Gastrocnemius medialis (tissue), 4 donors: ENCODE measurements at regions not wholly inside any gene's neighbourhood (a gene's known extent, or its start where the extent isn't known, plus 50 kb on each side); places are given as distances from the start of the nearest gene placed in this dataset.

ENCODE experiments used
- POLR2A ChIP-seq, 2 donors: fragments of 450-650 bp; IDR thresholded peaks; one replicate each; pipeline ENCODE4 v1.6.1; 2017; ENCODE audit warnings: antibody characterized with exemption in 2 of 2, mild to moderate bottlenecking in 2 of 2, moderate library complexity in 2 of 2
- TF ChIP-seq, protein P1 (sequence below), 5 experiments: fragments of 450-650 bp in 3 of 5; fragments of 200-600 bp in 2 of 5; sonication (generic) in 2 of 5; IDR thresholded peaks in 4 of 5; conservative IDR thresholded peaks in 1 of 5; 1 replicate in 4 of 5; 2 replicates in 1 of 5; pipeline ENCODE4 v1.5.1; 2016 to 2019; ENCODE audit warnings: antibody characterized with exemption in 5 of 5, mild to moderate bottlenecking in 3 of 5, moderate library complexity in 3 of 5

GRCh38 chr1:168894397-168894903 lies 165.4 kb upstream of the DPT start:
- TF ChIP-seq, protein P1, sequence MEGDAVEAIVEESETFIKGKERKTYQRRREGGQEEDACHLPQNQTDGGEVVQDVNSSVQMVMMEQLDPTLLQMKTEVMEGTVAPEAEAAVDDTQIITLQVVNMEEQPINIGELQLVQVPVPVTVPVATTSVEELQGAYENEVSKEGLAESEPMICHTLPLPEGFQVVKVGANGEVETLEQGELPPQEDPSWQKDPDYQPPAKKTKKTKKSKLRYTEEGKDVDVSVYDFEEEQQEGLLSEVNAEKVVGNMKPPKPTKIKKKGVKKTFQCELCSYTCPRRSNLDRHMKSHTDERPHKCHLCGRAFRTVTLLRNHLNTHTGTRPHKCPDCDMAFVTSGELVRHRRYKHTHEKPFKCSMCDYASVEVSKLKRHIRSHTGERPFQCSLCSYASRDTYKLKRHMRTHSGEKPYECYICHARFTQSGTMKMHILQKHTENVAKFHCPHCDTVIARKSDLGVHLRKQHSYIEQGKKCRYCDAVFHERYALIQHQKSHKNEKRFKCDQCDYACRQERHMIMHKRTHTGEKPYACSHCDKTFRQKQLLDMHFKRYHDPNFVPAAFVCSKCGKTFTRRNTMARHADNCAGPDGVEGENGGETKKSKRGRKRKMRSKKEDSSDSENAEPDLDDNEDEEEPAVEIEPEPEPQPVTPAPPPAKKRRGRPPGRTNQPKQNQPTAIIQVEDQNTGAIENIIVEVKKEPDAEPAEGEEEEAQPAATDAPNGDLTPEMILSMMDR (IDR thresholded peaks at IDR 0.05 in 4 of 5, conservative IDR thresholded peaks at IDR 0.05 in 1 of 5), result no peak
- TF ChIP-seq POLR2A (IDR thresholded peaks at IDR 0.05), result no peak
